ELF-1 (cell line): ENCODE measurements at regions not wholly inside any gene's neighbourhood (a gene's known extent, or its start where the extent isn't known, plus 50 kb on each side); places are given as distances from the start of the nearest gene placed in this dataset.
"Not testable (repeated sequence)": the region's sequence is repeated elsewhere in the genome, so short reads cannot be mapped to it uniquely, and the experiment has no call there.

ENCODE experiments used
- DNase-seq: peaks from one replicate; pipeline ENCODE4 v3.0.0-alpha.2; 2016; ENCODE audit warnings: low read depth, low spot score

DNA sequence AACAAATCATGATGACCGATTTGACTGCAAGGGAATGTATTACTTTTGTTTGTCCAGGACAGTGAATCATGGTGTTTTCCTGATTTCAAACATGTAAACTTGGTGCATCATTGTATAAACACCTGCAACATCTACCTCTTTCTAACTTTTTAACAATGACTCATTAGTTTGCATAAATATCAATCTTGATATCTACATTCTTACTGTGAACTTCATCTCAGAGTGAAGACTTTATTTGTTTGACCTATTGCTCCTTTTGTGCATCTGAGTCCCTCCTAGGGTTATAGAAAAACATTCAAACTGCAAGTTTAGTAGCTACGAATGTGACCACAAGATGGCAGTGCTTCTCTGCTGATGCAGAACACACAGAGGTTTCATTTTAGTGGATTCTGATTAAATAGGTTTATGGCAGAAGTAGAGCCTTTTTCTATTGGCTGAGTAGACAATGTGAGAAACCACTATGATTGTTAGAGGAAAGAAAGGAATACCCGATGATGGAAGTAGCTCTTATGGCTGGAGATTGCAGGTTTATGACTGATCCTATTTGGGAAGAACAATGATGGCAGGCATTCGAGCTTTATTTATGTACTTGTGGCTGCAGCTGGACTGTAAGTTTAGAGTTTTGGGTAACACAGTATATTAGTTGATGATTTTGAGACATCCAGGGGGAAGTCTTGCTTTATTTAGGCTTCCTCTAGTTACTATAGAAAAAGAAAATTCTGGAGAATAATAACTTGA, 244.2 kb upstream of the OR4E1 start:
- no peak for DNase-seq

DNA sequence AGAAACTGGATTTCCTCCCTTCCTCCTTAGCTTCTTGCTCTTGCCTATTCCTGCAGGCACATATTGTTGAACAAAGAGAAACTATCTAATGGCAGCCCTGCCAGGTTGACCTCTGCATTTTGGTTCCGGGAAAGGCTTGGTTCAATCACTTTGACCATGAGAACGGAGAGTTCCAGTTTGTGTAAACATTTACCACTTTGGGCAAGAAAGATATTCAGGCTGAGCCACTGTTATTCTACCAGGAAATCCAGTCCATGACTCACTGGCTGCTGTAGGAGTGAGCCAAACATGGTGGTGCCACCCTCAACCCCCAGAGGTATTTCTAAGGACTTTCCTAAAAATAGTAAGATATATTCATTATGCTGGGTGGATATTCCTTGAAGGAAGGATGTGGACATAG, 242.2 kb upstream of the OR4E1 start:
- no peak for DNase-seq

DNA sequence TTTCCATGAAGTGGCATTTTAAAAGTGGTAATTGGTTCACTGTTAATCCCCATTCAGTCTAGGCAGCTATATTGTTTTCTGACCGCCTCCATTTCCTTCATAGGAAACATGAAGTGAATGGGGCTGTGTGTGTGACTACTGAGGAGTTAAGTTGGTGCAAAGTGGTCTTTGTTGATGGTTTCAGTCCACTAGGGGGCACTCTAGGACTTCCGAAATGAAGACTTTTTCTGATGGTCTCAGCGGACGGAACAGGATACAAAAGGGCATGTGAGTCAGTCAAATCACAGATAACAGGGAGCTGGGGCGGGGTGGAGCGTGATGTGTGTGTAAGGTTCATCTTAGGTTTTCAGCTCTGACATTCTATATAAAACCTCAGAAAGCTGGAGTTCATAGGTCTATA, 240.1 kb upstream of the OR4E1 start:
- DNase-seq = peak; percentile 83

- DNase-seq = no peak
Observed at GRCh38 chr14:21912367-21912766, 238.7 kb upstream of the OR4E1 start.

DNA sequence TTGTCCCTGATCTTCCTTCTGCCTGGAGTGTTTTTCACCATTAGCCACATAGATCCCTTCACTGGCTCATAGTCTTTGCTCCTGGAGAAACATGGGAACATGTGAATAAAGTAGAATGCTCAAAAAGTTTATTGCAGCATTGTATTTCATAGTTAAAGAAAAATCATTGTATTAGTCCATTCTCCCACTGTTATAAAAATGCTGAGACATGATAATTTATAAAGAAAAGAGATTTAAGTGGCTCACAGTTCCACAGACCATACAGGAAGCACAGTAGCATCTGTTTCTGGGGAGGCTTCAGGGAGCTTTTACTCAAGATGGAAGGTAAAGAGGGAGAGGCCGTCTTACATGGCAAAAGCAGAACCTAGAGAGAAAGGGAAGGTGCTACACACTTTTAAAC, 238.3 kb upstream of the OR4E1 start:
- no peak for DNase-seq

GRCh38 chr14:21910260-21910659, 236.6 kb upstream of the OR4E1 start:
- DNase-seq = no peak

DNA sequence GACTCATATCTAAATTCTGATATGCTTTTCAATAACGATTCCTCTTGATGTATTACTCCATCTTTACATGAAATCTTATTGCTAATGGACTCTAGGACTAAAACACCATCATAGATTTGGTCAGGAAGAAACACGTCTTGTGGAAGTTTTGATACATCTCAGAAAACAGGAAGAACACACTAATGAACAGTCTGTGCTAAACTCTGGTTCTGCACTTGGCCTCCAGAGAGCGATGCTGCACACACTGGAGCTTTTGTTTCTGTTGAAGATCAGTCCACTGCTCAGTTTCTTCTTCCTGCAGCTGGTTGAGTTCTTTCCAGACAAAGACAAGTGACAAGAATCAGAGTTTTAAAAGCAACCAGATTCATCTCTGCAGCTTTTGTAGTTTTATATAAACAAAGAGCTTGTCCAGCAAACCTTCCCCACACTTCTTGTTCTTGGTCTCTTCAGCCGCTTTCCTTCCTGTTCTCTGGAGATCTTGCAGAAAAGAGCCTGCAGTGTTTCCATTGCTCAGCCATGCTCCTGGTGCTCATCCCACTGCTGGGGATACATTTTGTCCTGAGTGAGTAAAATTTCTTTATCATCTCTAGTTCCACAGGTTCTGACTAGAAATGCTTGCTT, 229.1 kb upstream of the OR4E1 start:
- DNase-seq = no peak

- DNase-seq = not testable (repeated sequence)
Observed at GRCh38 chr14:21894898-21895194, 221.2 kb upstream of the OR4E1 start.

DNA sequence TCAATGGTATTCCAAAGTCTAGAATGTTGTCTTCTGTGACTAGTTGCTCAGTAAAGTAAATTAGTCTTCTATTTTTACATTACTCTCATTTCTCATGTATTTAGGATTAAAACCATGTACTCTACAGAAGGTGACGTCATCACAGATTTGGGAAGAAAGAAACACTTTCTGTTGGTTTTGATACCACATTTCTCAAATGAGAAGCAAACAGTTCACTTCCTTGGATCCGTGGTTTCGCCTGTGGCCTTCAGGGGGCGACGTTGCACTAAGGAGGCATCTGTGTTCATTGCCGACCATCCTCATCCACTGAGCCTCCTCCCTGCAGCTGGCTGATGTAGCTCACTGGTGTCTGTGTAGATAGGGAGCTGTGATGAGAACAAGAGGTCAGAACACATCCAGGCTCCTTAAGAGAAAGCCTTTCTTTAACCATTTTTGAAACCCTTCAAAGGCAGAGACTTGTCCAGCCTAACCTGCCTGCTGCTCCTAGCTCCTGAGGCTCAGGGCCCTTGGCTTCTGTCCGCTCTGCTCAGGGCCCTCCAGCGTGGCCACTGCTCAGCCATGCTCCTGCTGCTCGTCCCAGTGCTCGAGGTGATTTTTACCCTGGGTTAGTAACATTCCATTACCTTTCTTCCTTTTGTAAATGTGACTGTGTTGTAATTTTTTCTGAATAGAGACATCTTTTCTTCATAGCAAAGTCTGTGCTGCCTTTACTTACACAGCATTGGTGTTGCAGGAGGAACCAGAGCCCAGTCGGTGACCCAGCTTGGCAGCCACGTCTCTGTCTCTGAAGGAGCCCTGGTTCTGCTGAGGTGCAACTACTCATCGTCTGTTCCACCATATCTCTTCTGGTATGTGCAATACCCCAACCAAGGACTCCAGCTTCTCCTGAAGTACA, 220.6 kb upstream of the OR4E1 start:
- peak; percentile 2 for DNase-seq

GRCh38 chr14:21891921-21892320, 218.3 kb upstream of the OR4E1 start:
- no peak for DNase-seq

DNA sequence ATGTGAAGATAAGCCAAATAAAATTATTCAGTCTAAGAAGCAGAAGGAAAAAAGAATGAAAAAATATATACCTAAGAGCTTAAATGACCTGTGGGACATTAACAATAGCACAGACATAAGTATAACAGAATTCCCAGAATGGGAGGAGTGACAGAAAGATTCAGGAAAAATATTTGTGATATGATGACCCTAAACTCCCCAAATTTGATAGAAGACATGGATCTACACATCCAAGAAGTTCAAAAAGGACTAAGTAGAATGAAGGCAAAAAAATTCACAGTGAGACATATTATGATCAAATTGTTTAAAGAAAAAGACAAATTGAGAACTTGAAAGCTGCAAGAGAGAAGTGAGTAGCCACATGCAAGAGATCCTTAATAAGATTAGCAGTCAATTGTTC, 211.4 kb upstream of the OR4E1 start:
- DNase-seq = no peak

DNA sequence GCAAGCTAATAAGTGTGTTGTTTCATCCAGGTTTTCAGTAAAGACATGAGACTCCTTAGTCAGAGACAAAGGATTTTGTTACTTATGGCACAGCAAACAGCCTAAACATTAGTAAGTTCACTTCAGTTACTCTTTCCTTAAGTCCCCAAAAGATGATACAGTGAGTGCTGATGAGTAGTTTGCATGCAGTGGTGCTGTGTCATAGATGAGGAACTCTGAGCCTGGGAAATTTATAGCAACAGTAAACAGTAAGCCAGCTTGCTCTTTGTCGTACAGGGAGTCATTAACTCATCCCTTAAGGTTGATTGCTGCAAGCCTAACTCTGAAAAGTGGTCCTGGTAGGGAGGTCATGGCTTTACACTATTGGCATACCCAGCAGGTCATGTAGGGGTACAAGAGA, 208.6 kb upstream of the OR4E1 start:
- no peak for DNase-seq

- no peak for DNase-seq
Observed at GRCh38 chr14:21880918-21881317, 207.3 kb upstream of the OR4E1 start.

DNA sequence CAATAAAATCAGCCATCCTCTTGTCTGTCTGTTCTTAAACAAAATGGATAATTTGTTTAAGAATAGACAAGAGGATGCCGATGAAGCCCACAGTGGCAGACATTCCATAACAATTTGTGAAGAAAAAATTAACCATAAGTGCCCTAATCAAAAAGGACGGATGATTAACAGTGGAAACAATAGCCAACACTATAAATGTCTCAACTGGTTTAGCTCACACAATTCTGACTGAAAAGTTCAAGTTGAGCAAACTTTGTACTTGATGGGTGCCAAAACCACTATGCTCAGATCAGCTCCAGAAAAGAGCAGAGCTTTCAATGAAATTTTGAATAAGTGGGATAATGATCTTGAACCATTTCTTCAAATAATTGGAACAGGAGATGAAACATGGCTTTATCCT, 202.2 kb upstream of the OR4E1 start:
- no peak for DNase-seq

DNA sequence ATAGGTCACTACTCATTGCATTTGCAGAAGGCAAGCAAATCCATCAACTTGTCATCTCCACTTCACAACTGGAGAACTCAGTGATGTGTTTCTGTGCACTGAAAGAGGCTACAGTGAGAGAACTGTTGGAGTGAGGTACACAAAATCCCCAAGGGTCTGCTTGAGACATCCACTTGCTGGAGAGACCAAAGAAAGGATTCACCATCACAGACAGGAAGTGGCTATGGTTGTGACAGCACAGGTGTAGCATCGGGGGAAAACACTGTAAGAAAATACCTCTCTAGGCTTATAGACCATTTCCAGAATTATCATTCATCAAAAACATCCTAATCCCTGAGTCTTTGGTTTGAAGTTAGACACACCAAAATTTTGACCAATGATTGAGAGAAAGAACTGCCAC, 201.3 kb upstream of the OR4E1 start:
- no peak for DNase-seq

DNA sequence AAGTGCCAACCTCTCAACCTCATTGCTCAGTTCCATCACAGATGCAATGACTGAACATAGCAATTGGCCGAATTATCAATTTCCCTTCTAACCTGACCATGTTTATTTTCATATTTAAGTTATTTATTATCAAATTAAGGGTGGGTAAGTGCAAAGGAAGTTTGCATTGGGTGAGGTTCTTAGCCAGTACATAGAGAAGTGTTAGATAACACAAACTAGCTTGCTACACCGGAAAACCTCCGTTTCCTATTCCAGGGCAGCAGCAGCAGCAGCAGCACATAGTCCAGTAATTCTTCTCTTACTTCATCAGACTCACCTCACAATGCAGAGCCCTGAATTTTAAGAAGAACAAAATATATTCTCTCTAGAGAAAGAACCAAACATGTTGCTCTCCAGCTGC, 200.5 kb upstream of the OR4E1 start:
- DNase-seq = no peak

- DNase-seq = peak; percentile 25
Observed at GRCh38 chr14:21868442-21869046, 194.9 kb upstream of the OR4E1 start.

DNA sequence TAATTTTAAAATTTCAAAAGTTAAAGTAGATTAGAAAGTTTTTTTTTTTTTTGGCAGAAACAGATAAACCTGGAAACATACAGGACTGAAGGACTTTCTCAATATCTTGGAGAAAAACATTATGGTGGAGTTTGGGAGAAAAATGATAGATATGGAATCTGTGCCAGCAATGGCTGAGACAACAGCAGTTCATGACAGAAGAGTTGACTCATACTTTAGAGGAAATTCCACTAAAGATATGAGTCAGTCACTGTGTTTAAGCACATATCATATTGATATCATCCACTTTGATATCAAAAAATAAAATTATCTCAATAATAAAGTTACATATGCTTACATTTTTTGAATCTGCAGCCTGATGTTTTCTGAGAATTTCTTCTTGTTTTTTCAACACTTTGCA, 193.9 kb upstream of the OR4E1 start:
- DNase-seq = no peak

GRCh38 chr14:21866479-21866878, 192.9 kb upstream of the OR4E1 start:
- DNase-seq = no peak

DNA sequence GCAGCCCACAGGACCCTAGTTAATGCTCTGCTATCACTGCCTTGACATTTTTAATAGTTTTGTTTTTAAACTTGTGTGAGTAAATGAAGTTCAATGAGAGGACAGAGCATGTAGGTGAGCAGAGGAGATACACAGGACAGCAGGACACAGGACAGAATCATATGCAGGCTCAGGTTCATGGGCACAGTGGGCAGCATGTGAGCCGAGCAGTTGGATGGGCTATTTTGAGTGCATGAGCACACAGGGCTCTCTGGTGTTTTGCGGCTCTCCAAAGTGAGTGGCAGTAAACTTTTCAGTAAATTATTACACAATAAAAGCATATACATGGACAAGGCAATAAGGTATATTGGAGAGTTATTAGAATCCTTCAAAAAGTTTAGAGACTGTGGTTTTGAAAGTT, 189.7 kb upstream of the OR4E1 start:
- no peak for DNase-seq

DNA sequence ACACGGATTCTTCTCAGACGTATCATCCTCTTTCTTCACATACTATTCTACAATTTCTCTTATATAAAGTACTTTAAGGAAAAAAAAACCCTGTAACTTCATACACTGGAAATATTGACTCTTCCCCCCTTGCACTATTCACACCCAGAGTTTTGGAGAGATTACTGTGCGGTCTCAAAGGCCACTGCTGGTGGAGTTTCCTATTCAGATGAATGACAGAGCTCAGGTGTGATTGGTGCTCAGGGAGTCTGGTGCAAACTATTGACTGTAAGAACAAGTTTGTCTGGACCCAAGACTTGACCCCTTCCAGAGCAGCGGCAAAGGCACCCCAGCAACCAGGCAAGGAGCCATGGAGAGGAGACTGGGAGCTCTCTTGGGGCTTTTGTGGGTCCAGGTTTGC, 187.5 kb upstream of the OR4E1 start:
- no peak for DNase-seq

DNA sequence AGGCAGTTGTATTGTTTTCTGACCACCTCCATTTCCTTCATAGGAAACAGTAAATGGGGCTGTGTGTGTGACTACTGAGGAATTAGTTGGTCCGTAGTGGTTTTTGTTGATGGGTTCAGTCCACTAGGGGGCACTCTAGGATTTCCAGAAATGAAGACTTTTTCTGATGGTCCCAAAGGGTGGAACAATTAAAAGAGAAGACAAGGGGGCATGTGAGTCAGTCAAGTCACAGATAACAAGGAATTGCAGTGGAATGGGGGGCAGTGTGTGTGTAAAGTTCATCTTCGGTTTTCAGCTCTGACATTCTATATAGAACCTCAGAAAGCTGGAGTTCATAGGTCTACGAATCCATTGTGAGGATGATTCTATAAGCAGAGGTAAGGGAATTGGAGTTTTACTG, 186.6 kb upstream of the OR4E1 start:
- peak; percentile 27 for DNase-seq
